Fibroblast of lung (primary cell): ENCODE measurements at regions not wholly inside any gene's neighbourhood (a gene's known extent, or its start where the extent isn't known, plus 50 kb on each side); places are given as distances from the start of the nearest gene placed in this dataset.

Source experiments
- DNase-seq, 2 donors: peaks; one replicate each; pipeline versions ENCODE4 v3.0.0 to v3.0.0-alpha.2; 2010; ENCODE audit warnings: low read depth in 2 of 2
- H2AFZ ChIP-seq: 2 replicates; pipeline ENCODE4 v1.5.1; 2012; ENCODE audit warnings: low read length, control low read depth, inconsistent platforms
- H3K27ac ChIP-seq: 2 replicates; pipeline ENCODE4 v1.5.1; 2011; ENCODE audit warnings: low read length, control low read depth; ENCODE audit not compliant: insufficient read depth
- H3K27me3 ChIP-seq: 2 replicates; pipeline ENCODE4 v1.5.1; 2011; ENCODE audit warnings: mild to moderate bottlenecking, low read length; ENCODE audit not compliant: control insufficient read depth, insufficient read depth
- H3K36me3 ChIP-seq: 2 replicates; pipeline ENCODE4 v1.5.1; 2011; ENCODE audit warnings: low read length; ENCODE audit not compliant: control insufficient read depth, insufficient read depth
- H3K4me1 ChIP-seq: 2 replicates; pipeline ENCODE4 v1.5.1; 2011; ENCODE audit warnings: low read length; ENCODE audit not compliant: control insufficient read depth, insufficient read depth; ENCODE audit errors: extremely low read depth
- H3K4me2 ChIP-seq: 2 replicates; pipeline ENCODE4 v1.5.1; 2011; ENCODE audit warnings: low read length, control low read depth; ENCODE audit not compliant: insufficient read depth; ENCODE audit errors: extremely low read depth
- H3K4me3 ChIP-seq, 4 experiments: fragments of 200-600 bp in 1 of 4; sonication (generic) in 1 of 4; replicated peaks in 1 of 4; 2 replicates each; pipeline ENCODE4 v1.5.1; 2011 to 2016; ENCODE audit warnings: low read length in 4 of 4, low read depth in 3 of 4, mild to moderate bottlenecking in 3 of 4, control low read depth in 2 of 4, inconsistent platforms in 1 of 4, mixed read lengths in 1 of 4; ENCODE audit not compliant: insufficient read depth in 1 of 4; ENCODE audit errors: control extremely low read depth in 1 of 4
- H3K79me2 ChIP-seq: 2 replicates; pipeline ENCODE4 v1.5.1; 2012; ENCODE audit warnings: mild to moderate bottlenecking, low read length, inconsistent platforms; ENCODE audit not compliant: control insufficient read depth, insufficient read depth
- H3K9ac ChIP-seq: 2 replicates; pipeline ENCODE4 v1.5.1; 2011; ENCODE audit warnings: mild to moderate bottlenecking, low read length, control low read depth; ENCODE audit not compliant: insufficient read depth
- H3K9me3 ChIP-seq: 2 replicates; pipeline ENCODE4 v1.5.1; 2012; ENCODE audit warnings: low read depth, low read length; ENCODE audit not compliant: control insufficient read depth, insufficient read depth
- H4K20me1 ChIP-seq: 2 replicates; pipeline ENCODE4 v1.5.1; 2011; ENCODE audit warnings: low read length; ENCODE audit not compliant: control insufficient read depth, insufficient read depth; ENCODE audit errors: extremely low read depth
- EZH2 ChIP-seq: IDR thresholded peaks from 2 replicates; pipeline ENCODE4 v1.5.1; 2012; ENCODE audit warnings: low read length, control low read depth, mild to moderate bottlenecking; ENCODE audit errors: missing control alignments
- TF ChIP-seq, protein P1 (sequence below), 2 donors: IDR thresholded peaks in 1 of 2; conservative IDR thresholded peaks in 1 of 2; 1 replicate in 1 of 2; 2 replicates in 1 of 2; pipeline ENCODE4 v1.5.1; 2011 to 2012; ENCODE audit warnings: low read length in 2 of 2, control low read depth in 1 of 2, inconsistent platforms in 1 of 2, low read depth in 1 of 2, mild to moderate bottlenecking in 1 of 2

DNA sequence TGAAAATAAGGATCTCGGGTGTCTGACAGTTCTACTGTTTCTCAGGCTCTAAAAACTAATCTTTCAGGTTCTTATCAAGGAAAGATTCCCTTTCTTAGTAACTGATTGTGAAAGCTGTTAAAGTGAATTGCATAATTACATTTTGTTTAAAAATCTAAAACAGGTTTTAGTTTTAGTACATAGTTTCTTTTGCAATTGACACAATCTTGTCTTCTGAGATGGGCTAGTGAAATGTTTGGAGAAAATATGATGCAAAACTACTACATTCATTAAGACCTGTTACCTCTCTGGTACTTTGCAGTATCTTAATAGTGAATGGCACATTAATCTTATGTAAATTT lies 298.4 kb downstream of the UTRN start:
- TF ChIP-seq EZH2, result no peak
- TF ChIP-seq, protein P1, sequence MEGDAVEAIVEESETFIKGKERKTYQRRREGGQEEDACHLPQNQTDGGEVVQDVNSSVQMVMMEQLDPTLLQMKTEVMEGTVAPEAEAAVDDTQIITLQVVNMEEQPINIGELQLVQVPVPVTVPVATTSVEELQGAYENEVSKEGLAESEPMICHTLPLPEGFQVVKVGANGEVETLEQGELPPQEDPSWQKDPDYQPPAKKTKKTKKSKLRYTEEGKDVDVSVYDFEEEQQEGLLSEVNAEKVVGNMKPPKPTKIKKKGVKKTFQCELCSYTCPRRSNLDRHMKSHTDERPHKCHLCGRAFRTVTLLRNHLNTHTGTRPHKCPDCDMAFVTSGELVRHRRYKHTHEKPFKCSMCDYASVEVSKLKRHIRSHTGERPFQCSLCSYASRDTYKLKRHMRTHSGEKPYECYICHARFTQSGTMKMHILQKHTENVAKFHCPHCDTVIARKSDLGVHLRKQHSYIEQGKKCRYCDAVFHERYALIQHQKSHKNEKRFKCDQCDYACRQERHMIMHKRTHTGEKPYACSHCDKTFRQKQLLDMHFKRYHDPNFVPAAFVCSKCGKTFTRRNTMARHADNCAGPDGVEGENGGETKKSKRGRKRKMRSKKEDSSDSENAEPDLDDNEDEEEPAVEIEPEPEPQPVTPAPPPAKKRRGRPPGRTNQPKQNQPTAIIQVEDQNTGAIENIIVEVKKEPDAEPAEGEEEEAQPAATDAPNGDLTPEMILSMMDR (conservative IDR thresholded peaks at IDR 0.05 in 1 of 2, IDR thresholded peaks at IDR 0.05 in 1 of 2; ENCODE audit: low read depth in 1 of 2, low read length in 2 of 2), result no peak
- no peak for DNase-seq
- Histone ChIP-seq H3K27ac (no peak overlapping the region), H2AFZ (no peak overlapping the region), H3K9me3 (no peaks in the 10 kb centered on the region), H3K9ac (no peak overlapping the region), H3K36me3 (no peaks in the 10 kb centered on the region), H3K27me3 (no peaks in the 10 kb centered on the region), H3K4me3 (peak overlapping the region; percentile 11 to 47 (median 38)), H3K79me2 (no peaks in the 10 kb centered on the region), H4K20me1 (no peaks in the 10 kb centered on the region), H3K4me2 (peak overlapping the region; percentile 42), H3K4me1 (peaks cover 5% of the 10 kb centered on the region)

DNA sequence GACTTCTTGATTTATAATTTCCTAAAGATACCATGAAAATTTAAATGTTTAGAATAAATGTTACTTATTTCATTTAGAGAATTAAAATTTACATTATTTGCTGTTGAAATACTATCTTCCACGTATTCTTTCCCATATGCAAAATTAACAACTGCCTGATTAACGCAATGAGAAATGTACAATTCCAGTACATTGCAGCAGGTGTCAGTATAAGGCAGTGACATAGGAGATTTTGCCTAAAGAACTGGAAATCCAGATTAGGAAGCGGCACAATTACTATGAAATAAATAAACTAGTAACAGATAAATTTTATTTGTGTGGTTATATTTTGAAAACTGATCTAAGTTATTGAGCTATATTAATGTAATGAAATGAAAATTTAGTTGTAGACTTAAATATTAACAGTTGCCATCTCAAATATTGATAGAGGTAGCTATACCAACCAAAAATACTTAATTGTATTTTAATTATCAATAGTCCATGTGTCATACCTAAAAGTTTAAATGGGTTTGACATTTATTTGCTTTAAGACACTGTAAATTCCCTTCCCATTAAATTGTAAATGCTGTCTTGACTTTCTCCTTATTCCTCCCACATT lies 300.2 kb downstream of the UTRN start:
- H2AFZ ChIP-seq, result no peak overlapping the region
- no peaks in the 10 kb centered on the region for H3K27me3 ChIP-seq
- H3K9ac ChIP-seq, result no peak overlapping the region
- TF ChIP-seq EZH2, result no peak
- TF ChIP-seq, protein P1 (conservative IDR thresholded peaks at IDR 0.05 in 1 of 2, IDR thresholded peaks at IDR 0.05 in 1 of 2; ENCODE audit: low read depth in 1 of 2, low read length in 2 of 2), result peak; percentile 67 to 73
- H3K36me3 ChIP-seq, result no peaks in the 10 kb centered on the region
- H3K27ac ChIP-seq, result no peak overlapping the region
- H4K20me1 ChIP-seq, result no peaks in the 10 kb centered on the region
- H3K4me2 ChIP-seq, result no peak overlapping the region
- no peak overlapping the region for H3K4me3 ChIP-seq
- peak; percentile 32 to 71 for DNase-seq
- H3K9me3 ChIP-seq, result no peaks in the 10 kb centered on the region
- H3K4me1 ChIP-seq, result peaks cover 2% of the 10 kb centered on the region
- no peaks in the 10 kb centered on the region for H3K79me2 ChIP-seq

DNA sequence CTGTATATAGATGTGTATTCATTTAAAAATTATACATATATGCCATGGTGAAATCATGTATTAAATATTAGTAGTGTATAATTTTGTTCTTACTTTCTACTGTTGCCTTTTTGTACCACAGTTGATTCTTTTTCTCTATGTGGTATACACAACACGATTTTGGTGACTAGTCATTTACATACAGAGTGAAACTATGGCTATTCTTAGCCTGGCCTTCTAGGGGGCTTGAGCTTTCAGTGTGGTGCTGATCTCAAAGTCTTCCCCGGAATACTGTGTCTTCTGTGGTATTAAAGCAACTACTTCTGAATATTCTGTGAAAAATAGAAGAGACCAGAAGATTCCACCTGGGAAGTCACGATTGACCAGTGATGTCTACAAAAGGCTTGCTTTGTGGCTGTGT lies 301.9 kb downstream of the UTRN start:
- no peak for TF ChIP-seq EZH2
- TF ChIP-seq, protein P1 (conservative IDR thresholded peaks at IDR 0.05 in 1 of 2, IDR thresholded peaks at IDR 0.05 in 1 of 2; ENCODE audit: low read depth in 1 of 2, low read length in 2 of 2), result no peak
- H2AFZ ChIP-seq, result no peak overlapping the region
- peaks cover 2% of the 10 kb centered on the region for H3K4me1 ChIP-seq
- no peak overlapping the region for H3K27ac ChIP-seq
- no peaks in the 10 kb centered on the region for H3K79me2 ChIP-seq
- no peak overlapping the region for H3K4me3 ChIP-seq
- H3K27me3 ChIP-seq, result no peaks in the 10 kb centered on the region
- no peaks in the 10 kb centered on the region for H4K20me1 ChIP-seq
- no peak overlapping the region for H3K9ac ChIP-seq
- H3K9me3 ChIP-seq, result no peaks in the 10 kb centered on the region
- DNase-seq, result no peak
- H3K4me2 ChIP-seq, result no peak overlapping the region
- H3K36me3 ChIP-seq, result no peaks in the 10 kb centered on the region
